HL-60 (cell line): ENCODE measurements at regions not wholly inside any gene's neighbourhood (a gene's known extent, or its start where the extent isn't known, plus 50 kb on each side); places are given as distances from the start of the nearest gene placed in this dataset.

ENCODE experiments used
- POLR2AphosphoS5 ChIP-seq: IDR thresholded peaks from 2 replicates; pipeline ENCODE4 v1.6.1; 2012; ENCODE audit warnings: low read depth
- SPI1 ChIP-seq: IDR thresholded peaks from 2 replicates; pipeline ENCODE4 v1.6.1; 2012; ENCODE audit warnings: low read depth, mild to moderate bottlenecking, borderline replicate concordance
- TF ChIP-seq, protein P1 (sequence below): IDR thresholded peaks from one replicate; pipeline ENCODE4 v1.5.1; 2011; ENCODE audit warnings: low read length, control low read depth, inconsistent platforms; ENCODE audit not compliant: insufficient read depth

DNA sequence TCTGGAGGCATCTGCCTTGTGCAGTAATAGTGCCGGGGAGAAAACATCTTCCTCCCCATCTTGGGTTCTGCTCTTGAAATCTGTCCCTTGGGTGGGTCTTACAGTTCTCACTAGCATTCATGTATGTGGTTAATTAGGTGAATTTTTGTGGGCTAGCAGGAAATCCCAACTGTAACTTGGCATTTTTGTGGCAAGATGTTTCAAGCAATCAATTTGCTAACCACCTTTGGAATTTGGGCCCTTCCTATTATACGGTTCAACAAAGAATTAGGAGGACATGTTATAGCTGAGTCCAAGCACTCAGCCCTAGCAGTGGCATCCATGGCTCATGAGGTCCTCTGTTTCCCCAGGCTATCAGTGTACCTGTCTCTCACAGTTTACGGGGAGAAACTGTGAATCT, 89.1 kb upstream of the MTNR1B start:
- TF ChIP-seq, protein P1, sequence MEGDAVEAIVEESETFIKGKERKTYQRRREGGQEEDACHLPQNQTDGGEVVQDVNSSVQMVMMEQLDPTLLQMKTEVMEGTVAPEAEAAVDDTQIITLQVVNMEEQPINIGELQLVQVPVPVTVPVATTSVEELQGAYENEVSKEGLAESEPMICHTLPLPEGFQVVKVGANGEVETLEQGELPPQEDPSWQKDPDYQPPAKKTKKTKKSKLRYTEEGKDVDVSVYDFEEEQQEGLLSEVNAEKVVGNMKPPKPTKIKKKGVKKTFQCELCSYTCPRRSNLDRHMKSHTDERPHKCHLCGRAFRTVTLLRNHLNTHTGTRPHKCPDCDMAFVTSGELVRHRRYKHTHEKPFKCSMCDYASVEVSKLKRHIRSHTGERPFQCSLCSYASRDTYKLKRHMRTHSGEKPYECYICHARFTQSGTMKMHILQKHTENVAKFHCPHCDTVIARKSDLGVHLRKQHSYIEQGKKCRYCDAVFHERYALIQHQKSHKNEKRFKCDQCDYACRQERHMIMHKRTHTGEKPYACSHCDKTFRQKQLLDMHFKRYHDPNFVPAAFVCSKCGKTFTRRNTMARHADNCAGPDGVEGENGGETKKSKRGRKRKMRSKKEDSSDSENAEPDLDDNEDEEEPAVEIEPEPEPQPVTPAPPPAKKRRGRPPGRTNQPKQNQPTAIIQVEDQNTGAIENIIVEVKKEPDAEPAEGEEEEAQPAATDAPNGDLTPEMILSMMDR, result no peak
- no peak for TF ChIP-seq SPI1
- no peak for TF ChIP-seq POLR2AphosphoS5
